IMR-90 (cell line): ENCODE measurements at regions not wholly inside any gene's neighbourhood (a gene's known extent, or its start where the extent isn't known, plus 50 kb on each side); places are given as distances from the start of the nearest gene placed in this dataset.

Source experiments
- ATAC-seq: fragments of 200-7000 bp; cut with Tn5 transposase; 2 replicates; pipeline ENCODE4 v1.9.1; 2020; ENCODE audit warnings: low read depth, mild to moderate bottlenecking, moderate library complexity
- BruUV-seq: library from RNA; stranded (reverse); fragments of 400-500 nt; replicated peaks from 2 replicates; lab custom pipeline; 2021; lab: Mats Ljungman, UMichigan
- CTCF ChIA-PET: fragments of 300-600 bp; formaldehyde crosslinking; extraction: SDS; loops from one replicate; lab custom pipeline; 2021; ENCODE audit warnings: antibody characterized with exemption; lab: Yijun Ruan, JAX
- POLR2A ChIA-PET: fragments of 300-600 bp; sonication (Branson Sonifier 250); formaldehyde crosslinking; loops from one replicate; lab custom pipeline; 2022; ENCODE audit warnings: antibody characterized with exemption; ENCODE audit not compliant: unreplicated experiment; lab: Charles Lee
- DNase-seq: peaks from one replicate; pipeline ENCODE4 v3.0.0; 2013
- H2AFZ ChIP-seq: replicated peaks from 2 replicates; pipeline ENCODE3; 2013; ENCODE audit warnings: low read length, mild to moderate bottlenecking; ENCODE audit not compliant: poor library complexity
- H2AK5ac ChIP-seq: 2 replicates; pipeline ENCODE4 v1.6.1; 2013; ENCODE audit warnings: low read depth, low read length, inconsistent platforms
- H2AK9ac ChIP-seq: replicated peaks from 2 replicates; pipeline ENCODE3; 2013; ENCODE audit warnings: mild to moderate bottlenecking, low read depth, low read length, moderate library complexity; ENCODE audit not compliant: poor library complexity
- H2BK120ac ChIP-seq: 2 replicates; pipeline ENCODE4 v1.6.1; 2013; ENCODE audit warnings: low read depth, low read length, inconsistent platforms
- H2BK15ac ChIP-seq: 3 replicates; pipeline ENCODE4 v1.6.1; 2013; ENCODE audit warnings: low read depth, low read length, inconsistent platforms
- H2BK20ac ChIP-seq: 2 replicates; pipeline ENCODE4 v1.6.1; 2013; ENCODE audit warnings: low read depth, mild to moderate bottlenecking, inconsistent platforms, low read length, moderate library complexity
- H2BK5ac ChIP-seq: 2 replicates; pipeline ENCODE4 v1.6.1; 2013; ENCODE audit warnings: mild to moderate bottlenecking, low read depth, low read length, inconsistent platforms; ENCODE audit not compliant: poor library complexity, severe bottlenecking
- H3K14ac ChIP-seq: replicated peaks from 2 replicates; pipeline ENCODE4 v1.6.1; 2013; ENCODE audit warnings: low read depth, low read length, inconsistent platforms
- H3K18ac ChIP-seq: 2 replicates; pipeline ENCODE4 v1.6.1; 2013; ENCODE audit warnings: low read depth, low read length, control low read depth
- H3K23ac ChIP-seq: 2 replicates; pipeline ENCODE4 v1.6.1; 2013; ENCODE audit warnings: low read depth, low read length, inconsistent platforms
- H3K27ac ChIP-seq: 2 replicates; pipeline ENCODE4 v1.5.1; 2013; ENCODE audit warnings: mild to moderate bottlenecking, control low read depth, low read length; ENCODE audit not compliant: insufficient read depth
- H3K27me3 ChIP-seq: 2 replicates; pipeline ENCODE4 v1.6.1; 2013; ENCODE audit warnings: low read length; ENCODE audit not compliant: control insufficient read depth, insufficient read depth
- H3K36me3 ChIP-seq: 2 replicates; pipeline ENCODE4 v1.6.1; 2013; ENCODE audit warnings: low read length, mixed read lengths; ENCODE audit not compliant: control insufficient read depth, insufficient read depth
- H3K4ac ChIP-seq: 2 replicates; pipeline ENCODE4 v1.6.1; 2013; ENCODE audit warnings: low read depth, low read length, inconsistent platforms
- H3K4me1 ChIP-seq: 2 replicates; pipeline ENCODE4 v1.6.1; 2013; ENCODE audit warnings: low read length, mixed read lengths; ENCODE audit not compliant: control insufficient read depth, insufficient read depth
- H3K4me2 ChIP-seq: 2 replicates; pipeline ENCODE4 v1.6.1; 2013; ENCODE audit warnings: low read depth, mild to moderate bottlenecking, control low read depth, low read length, moderate library complexity
- H3K4me3 ChIP-seq: 2 replicates; pipeline ENCODE4 v1.5.1; 2013; ENCODE audit warnings: low read depth, mild to moderate bottlenecking, control low read depth, low read length, moderate library complexity; ENCODE audit not compliant: insufficient read depth
- H3K56ac ChIP-seq: 2 replicates; pipeline ENCODE4 v1.6.1; 2013; ENCODE audit warnings: low read length, inconsistent platforms; ENCODE audit not compliant: insufficient read depth; ENCODE audit errors: extremely low read depth
- H3K79me1 ChIP-seq, 2 experiments: 2 replicates each; pipeline ENCODE4 v1.6.1; 2013; ENCODE audit warnings: low read length in 2 of 2, inconsistent platforms in 1 of 2, low read depth in 1 of 2
- H3K9ac ChIP-seq: 2 replicates; pipeline ENCODE4 v1.6.1; 2013; ENCODE audit warnings: low read depth, low read length, control low read depth
- H3K9me1 ChIP-seq: 2 replicates; pipeline ENCODE4 v1.6.1; 2013; ENCODE audit warnings: low read length, inconsistent platforms; ENCODE audit not compliant: insufficient read depth
- H3K9me3 ChIP-seq: 2 replicates; pipeline ENCODE4 v1.6.1; 2013; ENCODE audit warnings: low read length; ENCODE audit not compliant: control insufficient read depth, insufficient read depth
- H4K20me1 ChIP-seq: 2 replicates; pipeline ENCODE4 v1.6.1; 2013; ENCODE audit warnings: low read length, inconsistent platforms; ENCODE audit not compliant: insufficient read depth
- H4K5ac ChIP-seq: 2 replicates; pipeline ENCODE4 v1.6.1; 2013; ENCODE audit warnings: mild to moderate bottlenecking, low read depth, low read length, control low read depth
- H4K8ac ChIP-seq, 2 experiments: 2 replicates each; pipeline ENCODE4 v1.6.1; 2013; ENCODE audit warnings: low read depth in 2 of 2, low read length in 2 of 2, control low read depth in 1 of 2, inconsistent platforms in 1 of 2
- H4K91ac ChIP-seq: 2 replicates; pipeline ENCODE4 v1.6.1; 2013; ENCODE audit warnings: low read depth, low read length, inconsistent platforms; ENCODE audit not compliant: insufficient read depth
- RAD21 ChIP-seq: IDR thresholded peaks from 2 replicates; pipeline ENCODE4 v1.6.1; 2012; ENCODE audit warnings: low read length, improper control_type of control experiment
- RCOR1 ChIP-seq: IDR thresholded peaks from 2 replicates; pipeline ENCODE4 v1.6.1; 2012; ENCODE audit warnings: mild to moderate bottlenecking, low read length, improper control_type of control experiment; ENCODE audit not compliant: insufficient replicate concordance
- WGBS, 2 experiments: methylation state at CpG; one replicate each; pipeline versions ENCODE4 v1.1.5 to v1.1.7; 2013; ENCODE audit warnings: missing lambda C conversion rate in 2 of 2; ENCODE audit not compliant: insufficient read length in 1 of 2; ENCODE audit errors: extremely low coverage in 2 of 2; 5-methylcytosine and 5-hydroxymethylcytosine counted together
- dilution Hi-C: fragments of 300-500 bp; cut with HindIII; formaldehyde crosslinking; loops from one replicate; pipeline ENCODE4 v1.14.3; 2018; ENCODE audit warnings: low sequenced_read_pairs; ENCODE audit not compliant: unreplicated experiment
- in situ Hi-C: fragments of 300-500 bp; cut with MboI; formaldehyde crosslinking; loops from 3 replicates; pipeline ENCODE4 v1.14.3; 2019; ENCODE audit warnings: low sequenced_read_pairs, inconsistent platforms, mixed read lengths
- intact Hi-C: fragments of 100-400 bp; cut with micrococcal nuclease; formaldehyde crosslinking; loops from 2 replicates; pipeline ENCODE4 v1.10.0; 2022

DNA sequence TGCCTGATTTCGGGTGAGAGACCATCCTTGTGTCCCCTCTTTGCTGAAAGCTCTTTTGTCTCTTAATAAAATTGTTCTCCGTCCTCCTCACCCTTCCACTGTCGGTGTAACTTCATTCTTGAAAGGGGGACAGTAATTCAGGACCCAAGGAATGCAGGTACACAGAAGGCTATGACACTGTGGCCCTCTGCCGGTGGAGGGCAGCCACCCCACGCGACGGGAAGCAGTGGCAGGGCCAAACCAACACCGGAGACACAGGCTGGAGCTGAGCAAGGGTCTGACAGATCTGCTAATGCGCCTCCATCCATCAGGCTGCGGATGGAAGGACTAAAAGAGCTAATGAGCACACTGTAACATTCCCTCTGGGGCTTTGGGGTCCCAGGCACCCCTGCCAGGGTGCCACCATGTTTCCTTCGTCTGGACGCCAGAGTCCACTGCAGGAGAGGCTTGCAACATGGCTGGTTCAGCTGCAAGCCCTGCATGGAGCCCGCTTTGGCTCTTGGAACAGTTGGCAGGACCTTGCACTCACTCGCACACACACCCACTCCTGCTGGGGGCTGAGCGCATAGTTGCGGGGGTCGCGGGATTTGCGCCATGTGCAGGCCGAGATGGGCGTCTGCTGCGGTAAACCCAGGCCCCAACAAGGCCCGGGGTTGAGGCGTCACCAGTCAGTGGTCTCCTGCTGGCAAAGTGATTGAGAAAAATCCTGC lies 544.1 kb upstream of the CDH7 start:
- no peaks in the 10 kb centered on the region for H3K27me3 ChIP-seq
- dilution Hi-C loops (no loop called here), intact Hi-C loops (no loop called here), in situ Hi-C loops (no loop called here)
- no peak overlapping the region for H2AK5ac ChIP-seq
- no peaks in the 10 kb centered on the region for H3K79me1 ChIP-seq
- DNase-seq, result no peak
- H3K36me3 ChIP-seq, result no peaks in the 10 kb centered on the region
- no peak overlapping the region for H4K91ac ChIP-seq
- H2AFZ ChIP-seq, result no peak overlapping the region
- peaks cover 11% of the 10 kb centered on the region for H3K9me3 ChIP-seq
- no peaks in the 10 kb centered on the region for H3K9me1 ChIP-seq
- no TSS peak for BruUV-seq
- ChIA-PET CTCF (no interaction called here), POLR2A (no interaction called here)
- no peak overlapping the region for H3K27ac ChIP-seq
- no peak overlapping the region for H3K14ac ChIP-seq
- H4K5ac ChIP-seq, result no peak overlapping the region
- no peak overlapping the region for H2BK15ac ChIP-seq
- ATAC-seq, result no peak
- no peak overlapping the region for H3K4me2 ChIP-seq
- TF ChIP-seq RCOR1, result no peak
- TF ChIP-seq RAD21, result no peak
- H3K23ac ChIP-seq, result no peak overlapping the region
- no peak overlapping the region for H2BK5ac ChIP-seq
- no peak overlapping the region for H4K8ac ChIP-seq
- H3K4me1 ChIP-seq, result no peaks in the 10 kb centered on the region
- 59% methylated on average over 17 of the region's 24 CpGs; no CpG with 5 or more reads in 1 of the 2 experiments for WGBS, 2 experiments
- H3K4me3 ChIP-seq, result no peak overlapping the region
- no peak overlapping the region for H3K9ac ChIP-seq
- H2AK9ac ChIP-seq, result no peak overlapping the region
- H2BK20ac ChIP-seq, result no peak overlapping the region
- no peak overlapping the region for H3K56ac ChIP-seq
- H4K20me1 ChIP-seq, result no peaks in the 10 kb centered on the region
- no peak overlapping the region for H3K4ac ChIP-seq
- no peak overlapping the region for H2BK120ac ChIP-seq
- no peak overlapping the region for H3K18ac ChIP-seq
